H9 (cell line): ENCODE measurements at regions not wholly inside any gene's neighbourhood (a gene's known extent, or its start where the extent isn't known, plus 50 kb on each side); places are given as distances from the start of the nearest gene placed in this dataset.

Experiments used
- DNase-seq: peaks from one replicate; pipeline ENCODE4 v3.0.0-alpha.2; 2017
- H2AFZ ChIP-seq: one replicate; pipeline ENCODE4 v1.6.1; 2013; ENCODE audit warnings: mild to moderate bottlenecking, low read length, control low read depth, moderate library complexity
- H2AK5ac ChIP-seq: 2 replicates; pipeline ENCODE4 v1.6.1; 2013; ENCODE audit warnings: low read length, control low read depth, mixed read lengths; ENCODE audit not compliant: insufficient read length
- H2BK120ac ChIP-seq: one replicate; pipeline ENCODE4 v1.6.1; 2013; ENCODE audit warnings: low read depth, mild to moderate bottlenecking, low read length, control low read depth, inconsistent platforms; ENCODE audit not compliant: poor library complexity, severe bottlenecking
- H2BK12ac ChIP-seq: 2 replicates; pipeline ENCODE4 v1.6.1; 2013; ENCODE audit warnings: low read length, control low read depth, mixed read lengths, low read depth; ENCODE audit not compliant: insufficient read length
- H2BK15ac ChIP-seq: 2 replicates; pipeline ENCODE4 v1.6.1; 2013; ENCODE audit warnings: low read depth, low read length, control low read depth
- H2BK20ac ChIP-seq: one replicate; pipeline ENCODE4 v1.6.1; 2013; ENCODE audit warnings: low read depth, mild to moderate bottlenecking, low read length, control low read depth, inconsistent platforms; ENCODE audit not compliant: poor library complexity, severe bottlenecking
- H2BK5ac ChIP-seq: 2 replicates; pipeline ENCODE4 v1.6.1; 2013; ENCODE audit warnings: low read length, control low read depth, mixed read lengths; ENCODE audit not compliant: insufficient read length
- H3K14ac ChIP-seq: 2 replicates; pipeline ENCODE4 v1.6.1; 2013; ENCODE audit warnings: low read length, control low read depth; ENCODE audit not compliant: insufficient read depth
- H3K18ac ChIP-seq: 2 replicates; pipeline ENCODE4 v1.6.1; 2013; ENCODE audit warnings: low read depth, mild to moderate bottlenecking, mixed read lengths, low read length, control low read depth; ENCODE audit not compliant: insufficient read length
- H3K23ac ChIP-seq: 2 replicates; pipeline ENCODE4 v1.6.1; 2013; ENCODE audit warnings: low read length, control low read depth, mixed read lengths, low read depth; ENCODE audit not compliant: insufficient read length
- H3K23me2 ChIP-seq: 2 replicates; pipeline ENCODE4 v1.6.1; 2013; ENCODE audit warnings: low read depth, mild to moderate bottlenecking, mixed read lengths, low read length, control low read depth; ENCODE audit not compliant: insufficient read length, poor library complexity, severe bottlenecking
- H3K27ac ChIP-seq: 2 replicates; pipeline ENCODE4 v1.5.1; 2013; ENCODE audit warnings: low read length, control low read depth, mixed read lengths, low read depth; ENCODE audit not compliant: insufficient read length
- H3K27me3 ChIP-seq: 2 replicates; pipeline ENCODE4 v1.6.1; 2013; ENCODE audit warnings: low read length, control low read depth, inconsistent platforms; ENCODE audit not compliant: insufficient read depth
- H3K4ac ChIP-seq: 2 replicates; pipeline ENCODE4 v1.6.1; 2013; ENCODE audit warnings: low read depth, mild to moderate bottlenecking, control low read depth, inconsistent platforms, low read length, moderate library complexity
- H3K4me1 ChIP-seq: 2 replicates; pipeline ENCODE4 v1.6.1; 2013; ENCODE audit warnings: low read length, control low read depth, inconsistent platforms; ENCODE audit not compliant: insufficient read depth
- H3K4me2 ChIP-seq: 2 replicates; pipeline ENCODE4 v1.6.1; 2013; ENCODE audit warnings: low read length, control low read depth, mixed read lengths; ENCODE audit not compliant: insufficient read length, insufficient read depth
- H3K56ac ChIP-seq: 2 replicates; pipeline ENCODE4 v1.6.1; 2013; ENCODE audit warnings: low read depth, mild to moderate bottlenecking, mixed read lengths, low read length, control low read depth; ENCODE audit not compliant: insufficient read length
- H3K79me1 ChIP-seq: 2 replicates; pipeline ENCODE4 v1.6.1; 2013; ENCODE audit warnings: low read depth, mild to moderate bottlenecking, moderate library complexity, low read length, control low read depth, inconsistent platforms; ENCODE audit not compliant: insufficient read depth, poor library complexity, severe bottlenecking
- H3K79me2 ChIP-seq: 2 replicates; pipeline ENCODE4 v1.6.1; 2013; ENCODE audit warnings: low read length, control low read depth, inconsistent platforms; ENCODE audit not compliant: insufficient read depth
- H3K9ac ChIP-seq: 2 replicates; pipeline ENCODE4 v1.6.1; 2013; ENCODE audit warnings: low read length, control low read depth, mixed read lengths; ENCODE audit not compliant: insufficient read length; ENCODE audit errors: extremely low read depth
- H3K9me3 ChIP-seq: one replicate; pipeline ENCODE4 v1.6.1; 2013; ENCODE audit warnings: low read depth, low read length, inconsistent platforms; ENCODE audit not compliant: control insufficient read depth
- H3T11ph ChIP-seq: one replicate; pipeline ENCODE4 v1.6.1; 2013; ENCODE audit warnings: mild to moderate bottlenecking, low read length, control low read depth, inconsistent platforms
- H4K20me1 ChIP-seq: one replicate; pipeline ENCODE4 v1.6.1; 2013; ENCODE audit not compliant: control insufficient read depth, insufficient read length, insufficient read depth
- H4K5ac ChIP-seq: 2 replicates; pipeline ENCODE4 v1.6.1; 2013; ENCODE audit warnings: low read depth, mild to moderate bottlenecking, mixed read lengths, low read length, control low read depth; ENCODE audit not compliant: insufficient read length
- H4K8ac ChIP-seq: replicated peaks from 2 replicates; pipeline ENCODE4 v1.6.1; 2013; ENCODE audit warnings: low read length, control low read depth, mixed read lengths, low read depth; ENCODE audit not compliant: insufficient read length
- H4K91ac ChIP-seq: 2 replicates; pipeline ENCODE4 v1.6.1; 2013; ENCODE audit warnings: low read depth, mild to moderate bottlenecking, moderate library complexity, mixed read lengths, low read length, control low read depth; ENCODE audit not compliant: insufficient read length
- H3K27ac Mint-ChIP-seq, 3 experiments: 2 replicates in 2 of 3; 3 replicates in 1 of 3; pipeline ENCODE4 v1.8.0; 2020 to 2021; ENCODE audit warnings: mixed read lengths in 3 of 3, mild to moderate bottlenecking in 1 of 3, moderate library complexity in 1 of 3
- H3K27me3 Mint-ChIP-seq: 2 replicates; pipeline ENCODE4 v1.8.0; 2021; ENCODE audit warnings: low read depth, mild to moderate bottlenecking, moderate library complexity, mixed read lengths
- H3K36me3 Mint-ChIP-seq, 3 experiments: 2 replicates in 2 of 3; 3 replicates in 1 of 3; pipeline ENCODE4 v1.8.0; 2020 to 2021; ENCODE audit warnings: low read depth in 3 of 3, mixed read lengths in 3 of 3; ENCODE audit not compliant: insufficient read depth in 1 of 3
- H3K4me1 Mint-ChIP-seq, 2 experiments: 2 replicates each; pipeline ENCODE4 v1.8.0; 2020; ENCODE audit warnings: mixed read lengths in 2 of 2
- H3K4me3 Mint-ChIP-seq, 2 experiments: 2 replicates in 1 of 2; 3 replicates in 1 of 2; pipeline ENCODE4 v1.8.0; 2020 to 2021; ENCODE audit warnings: mild to moderate bottlenecking in 2 of 2, mixed read lengths in 2 of 2, moderate library complexity in 1 of 2
- H3K9me3 Mint-ChIP-seq, 2 experiments: 2 replicates in 1 of 2; 3 replicates in 1 of 2; pipeline ENCODE4 v1.8.0; 2020; ENCODE audit warnings: mild to moderate bottlenecking in 2 of 2, mixed read lengths in 2 of 2, moderate library complexity in 1 of 2
- WGBS: extraction: QIAGEN DNeasy Blood & Tissue Kit; methylation state at CpG from one replicate; pipeline ENCODE4 v1.1.7; 2013; ENCODE audit warnings: missing lambda C conversion rate, low lambda C conversion rate, mixed read lengths; ENCODE audit not compliant: insufficient read length; ENCODE audit errors: extremely low coverage; 5-methylcytosine and 5-hydroxymethylcytosine counted together
- TF ChIP-seq, protein P1 (sequence below): fragments of 200-600 bp; sonication (generic); conservative IDR thresholded peaks from 3 replicates; pipeline ENCODE4 v1.8.0; 2021; ENCODE audit warnings: antibody characterized with exemption, mild to moderate bottlenecking

DNA sequence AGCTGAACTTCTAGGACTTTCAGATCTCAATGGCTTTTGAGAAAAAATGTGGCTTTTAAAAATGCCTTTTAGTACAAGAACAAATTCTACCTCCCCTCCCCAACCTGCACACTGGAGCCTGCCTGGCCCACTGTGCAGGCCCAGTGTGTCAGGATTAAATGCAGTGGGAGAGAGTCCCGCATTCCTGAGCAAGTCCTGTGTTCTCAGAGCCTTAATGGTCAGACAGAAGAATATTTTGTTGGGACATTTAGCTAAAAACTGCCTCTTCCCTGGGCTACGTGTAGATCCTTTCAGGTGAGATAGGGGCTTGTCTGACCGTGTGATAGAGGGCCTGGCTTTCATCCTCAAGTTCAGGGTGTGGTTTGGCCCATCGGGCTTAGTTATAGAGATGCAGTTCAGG, 63.1 kb upstream of the ESRRB start:
- H4K5ac ChIP-seq = no peak overlapping the region
- Mint-ChIP-seq H3K27me3 (peaks cover 80% of the 10 kb centered on the region), H3K36me3 (no peaks in the 10 kb centered on the region), H3K27ac (peak overlapping the region in 1 of 3 experiments; percentile 95; a peak in 2 of 7 replicates), H3K9me3 (no peaks in the 10 kb centered on the region; a peak in 1 of 5 replicates), H3K4me3 (peak overlapping the region in 1 of 2 experiments; percentile 69; a peak in 1 of 5 replicates), H3K4me1 (peaks cover 57 to 73% of the 10 kb centered on the region in 2 experiments)
- H3K27ac ChIP-seq = no peak overlapping the region
- no peak overlapping the region for H2BK120ac ChIP-seq
- no CpG with 5 or more reads among the region's 4 CpGs for WGBS
- H4K20me1 ChIP-seq = no peaks in the 10 kb centered on the region
- no peak overlapping the region for H3K56ac ChIP-seq
- H3K14ac ChIP-seq = no peak overlapping the region
- no peaks in the 10 kb centered on the region for H3K79me1 ChIP-seq
- H2BK5ac ChIP-seq = no peak overlapping the region
- no peak overlapping the region for H2BK15ac ChIP-seq
- H3K18ac ChIP-seq = no peak overlapping the region
- H3K9ac ChIP-seq = no peak overlapping the region
- peak overlapping the region; percentile 3 for H3K4me2 ChIP-seq
- no peak overlapping the region for H3K4ac ChIP-seq
- H4K8ac ChIP-seq = no peak overlapping the region
- H2BK12ac ChIP-seq = no peak overlapping the region
- no peak overlapping the region for H2AK5ac ChIP-seq
- H4K91ac ChIP-seq = no peak overlapping the region
- no peak overlapping the region for H3T11ph ChIP-seq
- peaks cover 4% of the 10 kb centered on the region; the same call in 1 of the 2 replicates for H3K27me3 ChIP-seq
- no peak overlapping the region for H2AFZ ChIP-seq
- TF ChIP-seq, protein P1, sequence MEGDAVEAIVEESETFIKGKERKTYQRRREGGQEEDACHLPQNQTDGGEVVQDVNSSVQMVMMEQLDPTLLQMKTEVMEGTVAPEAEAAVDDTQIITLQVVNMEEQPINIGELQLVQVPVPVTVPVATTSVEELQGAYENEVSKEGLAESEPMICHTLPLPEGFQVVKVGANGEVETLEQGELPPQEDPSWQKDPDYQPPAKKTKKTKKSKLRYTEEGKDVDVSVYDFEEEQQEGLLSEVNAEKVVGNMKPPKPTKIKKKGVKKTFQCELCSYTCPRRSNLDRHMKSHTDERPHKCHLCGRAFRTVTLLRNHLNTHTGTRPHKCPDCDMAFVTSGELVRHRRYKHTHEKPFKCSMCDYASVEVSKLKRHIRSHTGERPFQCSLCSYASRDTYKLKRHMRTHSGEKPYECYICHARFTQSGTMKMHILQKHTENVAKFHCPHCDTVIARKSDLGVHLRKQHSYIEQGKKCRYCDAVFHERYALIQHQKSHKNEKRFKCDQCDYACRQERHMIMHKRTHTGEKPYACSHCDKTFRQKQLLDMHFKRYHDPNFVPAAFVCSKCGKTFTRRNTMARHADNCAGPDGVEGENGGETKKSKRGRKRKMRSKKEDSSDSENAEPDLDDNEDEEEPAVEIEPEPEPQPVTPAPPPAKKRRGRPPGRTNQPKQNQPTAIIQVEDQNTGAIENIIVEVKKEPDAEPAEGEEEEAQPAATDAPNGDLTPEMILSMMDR = no peak
- no peaks in the 10 kb centered on the region for H3K9me3 ChIP-seq
- H2BK20ac ChIP-seq = no peak overlapping the region
- no peak for DNase-seq
- H3K4me1 ChIP-seq = peaks cover 16% of the 10 kb centered on the region; the same call in 1 of the 2 replicates
- H3K23me2 ChIP-seq = peaks cover 8% of the 10 kb centered on the region
- no peak overlapping the region for H3K23ac ChIP-seq
- no peaks in the 10 kb centered on the region for H3K79me2 ChIP-seq
